ENCODE measurements at regions not wholly inside any gene's neighbourhood (a gene's known extent, or its start where the extent isn't known, plus 50 kb on each side); places are given as distances from the start of the nearest gene placed in this dataset.

DNA sequence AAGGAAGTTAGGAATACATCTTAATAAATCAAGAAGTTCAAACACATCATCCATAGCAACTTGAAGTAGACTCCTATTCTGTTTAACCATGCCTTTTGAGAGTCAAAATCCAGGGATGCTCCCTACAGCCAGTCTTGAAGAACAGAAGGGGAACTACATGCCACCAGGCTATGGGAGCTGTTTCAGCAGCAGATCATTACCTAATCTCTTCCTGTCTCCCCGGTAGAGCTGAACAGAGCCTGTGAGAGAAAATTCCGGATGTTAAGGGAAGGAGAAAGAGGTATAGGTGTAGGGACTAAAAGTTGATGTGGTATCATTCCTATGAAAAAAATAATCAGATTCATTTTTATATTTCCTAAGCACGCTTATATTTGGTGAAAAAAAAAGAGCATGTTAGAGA lies 352.2 kb downstream of the SPRY1 start:
- TF ChIP-seq POLR2AphosphoS5 (IDR thresholded peaks at IDR 0.05), result no peak
- no peak for TF ChIP-seq CTCF (IDR thresholded peaks at IDR 0.05)

Measured in upper lobe of left lung (tissue), 4 donors.